PC-3 (cell line): ENCODE measurements at regions not wholly inside any gene's neighbourhood (a gene's known extent, or its start where the extent isn't known, plus 50 kb on each side); places are given as distances from the start of the nearest gene placed in this dataset.

Experiments used
- ATAC-seq: fragments of 200-7000 bp; cut with Tn5 transposase; 2 replicates; pipeline ENCODE4 v1.9.1; 2020; ENCODE audit warnings: mild to moderate bottlenecking, moderate library complexity
- BruUV-seq: library from RNA; stranded (reverse); fragments of 400-500 nt; replicated peaks from 2 replicates; lab custom pipeline; 2021; lab: Mats Ljungman, UMichigan
- CTCF ChIA-PET: fragments of 300-600 bp; sonication (Branson Sonifier 250); formaldehyde crosslinking; loops from one replicate; lab custom pipeline; 2022; ENCODE audit warnings: antibody characterized with exemption; lab: Charles Lee
- POLR2A ChIA-PET: fragments of 300-600 bp; sonication (Branson Sonifier 250); formaldehyde crosslinking; loops from one replicate; lab custom pipeline; 2022; ENCODE audit warnings: antibody characterized with exemption; ENCODE audit not compliant: unreplicated experiment; lab: Charles Lee
- DNase-seq: peaks from one replicate; pipeline ENCODE4 v3.0.0-alpha.2; 2015
- H2AFZ ChIP-seq: fragments of 300-600 bp; sonication (generic); 2 replicates; pipeline ENCODE4 v1.6.0; 2016; ENCODE audit warnings: antibody characterized with exemption, low read length
- H3F3A ChIP-seq: fragments of 300-600 bp; sonication (generic); one replicate; pipeline ENCODE4 v1.6.0; 2017; ENCODE audit warnings: antibody characterized with exemption, low read length, control low read depth, mild to moderate bottlenecking; ENCODE audit not compliant: unreplicated experiment
- H3K27ac ChIP-seq: fragments of 300-600 bp; sonication (generic); 2 replicates; pipeline ENCODE4 v1.5.1; 2016; ENCODE audit warnings: mild to moderate bottlenecking, low read length
- H3K27me3 ChIP-seq: fragments of 300-600 bp; sonication (generic); 2 replicates; pipeline ENCODE4 v1.6.1; 2016; ENCODE audit warnings: low read length, mixed read lengths
- H3K36me3 ChIP-seq: fragments of 300-600 bp; sonication (generic); 2 replicates; pipeline ENCODE4 v1.6.1; 2016; ENCODE audit warnings: low read depth, mixed run types, low read length, mixed read lengths
- H3K4me1 ChIP-seq: fragments of 300-600 bp; sonication (generic); 2 replicates; pipeline ENCODE4 v1.5.1; 2016; ENCODE audit warnings: low read length; ENCODE audit not compliant: insufficient read depth
- H3K4me2 ChIP-seq: fragments of 300-600 bp; sonication (generic); 2 replicates; pipeline ENCODE4 v1.6.0; 2016; ENCODE audit warnings: low read length
- H3K4me3 ChIP-seq: fragments of 300-600 bp; sonication (generic); 2 replicates; pipeline ENCODE4 v1.5.1; 2016; ENCODE audit warnings: mild to moderate bottlenecking, low read length, mixed read lengths
- H3K79me2 ChIP-seq: fragments of 300-600 bp; sonication (generic); 2 replicates; pipeline ENCODE4 v1.6.1; 2017; ENCODE audit warnings: low read length, mixed read lengths
- H3K9ac ChIP-seq: fragments of 300-600 bp; sonication (generic); 2 replicates; pipeline ENCODE4 v1.6.0; 2016; ENCODE audit warnings: mild to moderate bottlenecking, low read length
- H3K9me2 ChIP-seq: fragments of 300-600 bp; sonication (generic); replicated peaks from 2 replicates; pipeline ENCODE4 v1.6.1; 2016; ENCODE audit warnings: mixed run types, low read length, mixed read lengths
- H3K9me3 ChIP-seq: fragments of 300-600 bp; sonication (generic); 2 replicates; pipeline ENCODE4 v1.6.1; 2016; ENCODE audit warnings: low read length, mixed read lengths
- H4K20me1 ChIP-seq: fragments of 300-600 bp; sonication (generic); 2 replicates; pipeline ENCODE4 v1.6.1; 2016; ENCODE audit warnings: low read length, mixed read lengths
- CTCF ChIP-seq: fragments of 300-600 bp; sonication (generic); conservative IDR thresholded peaks from 2 replicates; pipeline ENCODE4 v1.5.1; 2017; ENCODE audit warnings: antibody characterized with exemption, low read depth, mild to moderate bottlenecking, low read length
- EZH2 ChIP-seq: fragments of 300-600 bp; sonication (generic); IDR thresholded peaks from one replicate; pipeline ENCODE4 v1.6.1; 2017; ENCODE audit warnings: antibody characterized with exemption, mild to moderate bottlenecking, low read length; ENCODE audit not compliant: unreplicated experiment
- EZH2phosphoT487 ChIP-seq: fragments of 300-600 bp; sonication (generic); IDR thresholded peaks from 2 replicates; pipeline ENCODE4 v1.6.1; 2018; ENCODE audit warnings: mild to moderate bottlenecking, antibody characterized with exemption, low read length, borderline replicate concordance
- intact Hi-C: fragments of 100-400 bp; cut with micrococcal nuclease; formaldehyde crosslinking; loops from 2 replicates; pipeline ENCODE4 v1.9.0; 2023

- ChIA-PET CTCF (no interaction called here), POLR2A (no interaction called here)
- no peaks in the 10 kb centered on the region for H3K9me3 ChIP-seq
- TF ChIP-seq EZH2 = no peak
- TF ChIP-seq CTCF = no peak
- TF ChIP-seq EZH2phosphoT487 = no peak
- H4K20me1 ChIP-seq = no peaks in the 10 kb centered on the region
- H3K27ac ChIP-seq = no peak overlapping the region
- no peak overlapping the region for H3K9ac ChIP-seq
- no peak overlapping the region for H3K4me2 ChIP-seq
- intact Hi-C loops = no loop called here
- H3F3A ChIP-seq = no peaks in the 10 kb centered on the region
- no peak overlapping the region for H2AFZ ChIP-seq
- H3K4me1 ChIP-seq = no peaks in the 10 kb centered on the region
- no peaks in the 10 kb centered on the region for H3K36me3 ChIP-seq
- BruUV-seq = no TSS peak
- no peak overlapping the region for H3K4me3 ChIP-seq
- ATAC-seq (no peak), DNase-seq (peak; percentile 43)
- H3K27me3 ChIP-seq = no peaks in the 10 kb centered on the region
- H3K79me2 ChIP-seq = no peaks in the 10 kb centered on the region
- H3K9me2 ChIP-seq = no peaks in the 10 kb centered on the region
Measured at GRCh38 chr5:174610968-174611367, 113.4 kb upstream of the MSX2 start.

GRCh38 chr5:174612686-174613085 is 111.7 kb upstream of the MSX2 start:
- Histone ChIP-seq H3K27ac (no peak overlapping the region), H3K4me1 (no peaks in the 10 kb centered on the region), H3K4me2 (no peak overlapping the region), H2AFZ (no peak overlapping the region), H3K27me3 (no peaks in the 10 kb centered on the region), H3K79me2 (no peaks in the 10 kb centered on the region), H4K20me1 (no peaks in the 10 kb centered on the region), H3K36me3 (no peaks in the 10 kb centered on the region), H3K9me2 (no peaks in the 10 kb centered on the region), H3K9ac (no peak overlapping the region), H3F3A (no peaks in the 10 kb centered on the region), H3K9me3 (no peaks in the 10 kb centered on the region), H3K4me3 (no peak overlapping the region)
- BruUV-seq = no TSS peak
- intact Hi-C loops = no loop called here
- DNase-seq (peak; percentile 4), ATAC-seq (no peak)
- CTCF ChIA-PET = no interaction called here
- POLR2A ChIA-PET = no interaction called here
- TF ChIP-seq CTCF = no peak

- Histone ChIP-seq H3K4me3 (no peak overlapping the region), H3K9me2 (no peaks in the 10 kb centered on the region), H4K20me1 (no peaks in the 10 kb centered on the region), H3K4me1 (no peaks in the 10 kb centered on the region), H3K27me3 (no peaks in the 10 kb centered on the region), H3K27ac (no peak overlapping the region), H3K36me3 (no peaks in the 10 kb centered on the region), H2AFZ (no peak overlapping the region), H3F3A (no peaks in the 10 kb centered on the region), H3K4me2 (no peak overlapping the region), H3K79me2 (no peaks in the 10 kb centered on the region), H3K9me3 (no peaks in the 10 kb centered on the region), H3K9ac (no peak overlapping the region)
- ATAC-seq (no peak), DNase-seq (no peak)
- TF ChIP-seq EZH2 = no peak
- no peak for TF ChIP-seq EZH2phosphoT487
- TF ChIP-seq CTCF = no peak
- no TSS peak for BruUV-seq
- ChIA-PET POLR2A (no interaction called here), CTCF (no interaction called here)
- intact Hi-C loops = no loop called here
Measured at GRCh38 chr5:174614500-174615135, 109.8 kb upstream of the MSX2 start.
